SH-SY5Y (cell line): ENCODE measurements at regions not wholly inside any gene's neighbourhood (a gene's known extent, or its start where the extent isn't known, plus 50 kb on each side); places are given as distances from the start of the nearest gene placed in this dataset.

Experiments used
- GATA2 ChIP-seq: IDR thresholded peaks from 2 replicates; pipeline ENCODE4 v1.6.1; 2011; ENCODE audit warnings: mild to moderate bottlenecking, low read depth, low read length
- GATA3 ChIP-seq: IDR thresholded peaks from 2 replicates; pipeline ENCODE4 v1.6.1; 2011; ENCODE audit warnings: low read depth, mild to moderate bottlenecking, low read length, moderate library complexity

GRCh38 chr7:125899577-125899976 lies 970.0 kb upstream of the POT1 start:
- TF ChIP-seq GATA2 (no peak), GATA3 (no peak)
